ENCODE measurements at regions not wholly inside any gene's neighbourhood (a gene's known extent, or its start where the extent isn't known, plus 50 kb on each side); places are given as distances from the start of the nearest gene placed in this dataset.

DNA sequence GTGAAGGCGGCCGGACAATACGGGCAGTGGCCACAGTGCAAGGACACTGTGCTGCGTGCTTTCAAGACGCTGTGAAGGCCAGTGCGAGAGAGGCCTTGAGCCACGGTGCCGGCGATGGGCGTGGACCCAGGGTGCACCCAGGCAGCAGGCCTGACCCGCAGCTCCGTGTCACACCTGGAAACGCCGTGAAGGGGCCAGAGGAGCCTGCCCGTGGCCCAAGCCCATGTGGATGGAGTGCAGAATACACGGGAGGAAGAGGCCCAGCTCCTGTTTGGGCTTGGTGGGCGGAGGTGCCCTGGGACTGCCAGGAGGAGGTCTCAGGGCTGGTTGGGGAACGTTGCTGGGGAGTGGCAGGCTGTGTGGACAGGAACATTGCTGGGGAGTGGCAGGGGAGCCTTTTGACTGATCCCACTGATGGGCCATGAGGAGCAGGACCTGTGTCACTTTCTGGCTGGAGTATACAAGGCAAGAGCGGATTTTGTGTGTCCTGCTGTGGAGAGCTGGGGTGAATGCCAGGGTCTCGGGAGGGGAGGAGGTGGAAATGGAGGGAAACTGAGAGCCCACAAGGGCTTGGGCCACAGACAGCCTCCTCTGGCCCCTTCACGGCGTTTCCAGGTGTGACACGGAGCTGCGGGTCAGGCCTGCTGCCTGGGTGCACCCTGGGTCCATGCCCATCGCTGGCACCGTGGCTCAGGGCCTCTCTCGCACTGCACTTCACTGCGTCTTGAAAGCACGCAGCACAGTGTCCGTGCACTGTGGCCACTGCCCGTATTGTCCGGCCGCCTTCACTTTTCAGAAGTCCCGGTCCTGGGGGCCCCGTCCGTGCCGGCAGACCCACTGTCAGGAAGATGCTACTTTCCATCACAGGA, 925.4 kb downstream of the BRD1 start:
- intact Hi-C loops (cut with DNase I), result no loop called here
- ATAC-seq (no peak), DNase-seq (no peak)
- 83 to 86% (median 84%) methylated on average over 32 to 37 of the region's 37 CpGs for WGBS, 3 donors
- no peaks in the 10 kb centered on the region for H3K9me3 ChIP-seq
- peaks cover 0 to 6% (median 2%) of the 10 kb centered on the region in 3 donors for H3K27me3 ChIP-seq (ENCODE audit: insufficient read depth in 3 of 3, low read length in 2 of 3)
- no peaks in the 10 kb centered on the region for H3K4me1 ChIP-seq
- H3K4me3 ChIP-seq, result no peak overlapping the region
- H3K36me3 ChIP-seq (ENCODE audit: insufficient read depth in 1 of 2, low read depth in 1 of 2), result no peaks in the 10 kb centered on the region
- no peak overlapping the region for H3K27ac ChIP-seq
- TF ChIP-seq, protein P1, sequence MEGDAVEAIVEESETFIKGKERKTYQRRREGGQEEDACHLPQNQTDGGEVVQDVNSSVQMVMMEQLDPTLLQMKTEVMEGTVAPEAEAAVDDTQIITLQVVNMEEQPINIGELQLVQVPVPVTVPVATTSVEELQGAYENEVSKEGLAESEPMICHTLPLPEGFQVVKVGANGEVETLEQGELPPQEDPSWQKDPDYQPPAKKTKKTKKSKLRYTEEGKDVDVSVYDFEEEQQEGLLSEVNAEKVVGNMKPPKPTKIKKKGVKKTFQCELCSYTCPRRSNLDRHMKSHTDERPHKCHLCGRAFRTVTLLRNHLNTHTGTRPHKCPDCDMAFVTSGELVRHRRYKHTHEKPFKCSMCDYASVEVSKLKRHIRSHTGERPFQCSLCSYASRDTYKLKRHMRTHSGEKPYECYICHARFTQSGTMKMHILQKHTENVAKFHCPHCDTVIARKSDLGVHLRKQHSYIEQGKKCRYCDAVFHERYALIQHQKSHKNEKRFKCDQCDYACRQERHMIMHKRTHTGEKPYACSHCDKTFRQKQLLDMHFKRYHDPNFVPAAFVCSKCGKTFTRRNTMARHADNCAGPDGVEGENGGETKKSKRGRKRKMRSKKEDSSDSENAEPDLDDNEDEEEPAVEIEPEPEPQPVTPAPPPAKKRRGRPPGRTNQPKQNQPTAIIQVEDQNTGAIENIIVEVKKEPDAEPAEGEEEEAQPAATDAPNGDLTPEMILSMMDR (IDR thresholded peaks at IDR 0.05), result no peak

DNA sequence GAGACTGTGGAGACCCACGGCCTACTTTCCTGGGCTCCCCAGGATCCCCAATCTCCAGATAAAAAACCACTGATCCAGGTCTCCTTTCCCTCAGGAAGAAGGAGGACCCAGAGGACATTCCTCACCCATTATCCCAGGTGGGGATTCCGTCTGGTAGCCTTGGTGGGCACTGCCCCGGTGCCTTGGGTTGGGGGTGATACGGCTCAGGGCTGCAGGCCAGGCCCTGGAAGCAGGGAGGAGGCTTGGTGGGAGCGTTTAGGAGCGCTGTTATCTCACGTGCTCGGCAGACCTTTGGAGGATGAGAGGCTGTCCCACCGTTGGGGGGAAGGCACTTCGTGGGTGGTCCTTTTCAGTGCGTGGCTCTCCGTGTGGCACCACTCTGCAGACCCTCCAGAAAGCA, 926.3 kb downstream of the BRD1 start:
- H3K4me3 ChIP-seq, result no peak overlapping the region
- no peaks in the 10 kb centered on the region for H3K9me3 ChIP-seq
- DNase-seq (no peak), ATAC-seq (no peak)
- no peaks in the 10 kb centered on the region for H3K4me1 ChIP-seq
- no peak overlapping the region for H3K27ac ChIP-seq
- H3K36me3 ChIP-seq (ENCODE audit: insufficient read depth in 1 of 2, low read depth in 1 of 2), result no peaks in the 10 kb centered on the region
- 65 to 72% (median 68%) methylated on average over 8 to 12 of the region's 12 CpGs for WGBS, 3 donors
- H3K27me3 ChIP-seq (ENCODE audit: insufficient read depth in 3 of 3, low read length in 2 of 3), result peaks cover 0 to 6% (median 3%) of the 10 kb centered on the region in 3 donors
- intact Hi-C loops (cut with DNase I), result no loop called here
- TF ChIP-seq, protein P1 (IDR thresholded peaks at IDR 0.05), result no peak

DNA sequence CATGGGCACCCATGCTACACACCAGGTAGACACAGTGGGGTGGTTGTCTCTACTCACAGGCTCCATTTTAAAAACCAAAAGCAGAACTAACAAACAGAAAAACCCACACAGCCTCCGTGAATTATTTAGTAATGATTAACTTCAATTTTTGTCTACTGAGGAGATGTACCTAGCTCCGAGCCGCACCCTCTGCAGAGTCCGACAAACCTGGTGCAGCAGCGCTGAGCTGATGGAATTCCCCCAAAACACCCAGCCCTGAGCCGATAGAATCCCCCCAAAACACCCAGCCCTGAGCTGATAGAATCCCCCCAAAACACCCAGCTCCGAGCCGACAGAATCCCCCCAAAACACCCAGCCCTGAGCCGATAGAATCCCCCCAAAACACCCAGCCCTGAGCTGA, 927.0 kb downstream of the BRD1 start:
- peaks cover 0 to 6% (median 3%) of the 10 kb centered on the region in 3 donors for H3K27me3 ChIP-seq (ENCODE audit: insufficient read depth in 3 of 3, low read length in 2 of 3)
- no peak for DNase-seq
- 85 to 89% (median 88%) methylated on average over 9 of the region's 9 CpGs for WGBS, 3 donors
- no peak for ATAC-seq
- H3K27ac ChIP-seq, result no peak overlapping the region
- no peaks in the 10 kb centered on the region for H3K4me1 ChIP-seq
- TF ChIP-seq, protein P1 (IDR thresholded peaks at IDR 0.05), result no peak
- no peaks in the 10 kb centered on the region for H3K9me3 ChIP-seq
- H3K36me3 ChIP-seq (ENCODE audit: insufficient read depth in 1 of 2, low read depth in 1 of 2), result no peaks in the 10 kb centered on the region
- intact Hi-C loops (cut with DNase I), result no loop called here
- H3K4me3 ChIP-seq, result no peak overlapping the region

DNA sequence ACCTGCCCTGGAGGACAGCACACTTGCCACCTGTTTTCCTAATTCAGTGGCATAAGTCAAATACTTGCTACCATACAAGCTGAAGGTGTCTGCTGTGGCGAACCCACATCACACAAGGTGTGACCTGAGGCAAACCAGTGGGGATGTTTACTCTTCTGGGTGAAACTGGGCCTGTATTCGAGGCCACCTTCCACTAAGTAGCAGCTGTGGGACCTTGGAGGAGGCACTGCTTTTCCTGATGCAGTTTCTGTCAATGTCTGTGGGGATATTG, 927.4 kb downstream of the BRD1 start:
- no peaks in the 10 kb centered on the region for H3K9me3 ChIP-seq
- TF ChIP-seq, protein P1 (IDR thresholded peaks at IDR 0.05), result no peak
- ATAC-seq (no peak), DNase-seq (no peak)
- no peaks in the 10 kb centered on the region for H3K4me1 ChIP-seq
- no peaks in the 10 kb centered on the region for H3K36me3 ChIP-seq (ENCODE audit: insufficient read depth in 1 of 2, low read depth in 1 of 2)
- H3K27me3 ChIP-seq (ENCODE audit: insufficient read depth in 3 of 3, low read length in 2 of 3), result peaks cover 0 to 6% (median 3%) of the 10 kb centered on the region in 3 donors
- 73 to 76% (median 75%) methylated on average over 2 of the region's 2 CpGs for WGBS, 3 donors
- no peak overlapping the region for H3K27ac ChIP-seq
- no peak overlapping the region for H3K4me3 ChIP-seq
- intact Hi-C loops (cut with DNase I), result no loop called here

Measured in psoas muscle (tissue), 7 donors.